Frontal cortex (tissue), 3 donors: ENCODE measurements at regions not wholly inside any gene's neighbourhood (a gene's known extent, or its start where the extent isn't known, plus 50 kb on each side); places are given as distances from the start of the nearest gene placed in this dataset.

Experiments
- DNase-seq, 2 donors: peaks; one replicate each; pipeline ENCODE4 v3.0.0; 2012; ENCODE audit warnings: low spot score in 2 of 2
- FAIRE-seq: peaks from 2 replicates; lab custom pipeline; 2012; peaks lifted over from hg19 to GRCh38; lab: Jason Lieb, UNC
- donor health status: control.
- donor health status: control.
- donor health status: control.

DNA sequence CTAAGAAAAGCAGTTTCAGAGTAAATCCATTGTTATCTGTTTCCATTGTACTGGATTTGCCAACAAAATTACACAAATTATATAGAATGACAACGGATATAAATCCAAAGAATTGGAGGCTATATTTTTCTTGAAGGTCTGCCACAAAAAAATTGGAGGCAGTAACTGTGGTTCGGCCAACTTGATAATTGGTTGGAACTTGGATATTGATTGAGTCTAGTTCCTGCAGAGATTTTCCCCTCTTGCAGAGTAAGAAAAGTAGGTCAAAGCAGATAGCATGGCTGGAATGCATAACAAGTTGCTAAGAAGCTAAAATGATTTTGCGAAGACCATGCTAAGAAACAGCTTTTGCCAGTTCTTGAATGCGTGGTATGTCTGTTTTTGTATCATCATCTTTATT, 269.6 kb upstream of the CFAP20DC start:
- FAIRE-seq (no peak), DNase-seq (no peak)

DNA sequence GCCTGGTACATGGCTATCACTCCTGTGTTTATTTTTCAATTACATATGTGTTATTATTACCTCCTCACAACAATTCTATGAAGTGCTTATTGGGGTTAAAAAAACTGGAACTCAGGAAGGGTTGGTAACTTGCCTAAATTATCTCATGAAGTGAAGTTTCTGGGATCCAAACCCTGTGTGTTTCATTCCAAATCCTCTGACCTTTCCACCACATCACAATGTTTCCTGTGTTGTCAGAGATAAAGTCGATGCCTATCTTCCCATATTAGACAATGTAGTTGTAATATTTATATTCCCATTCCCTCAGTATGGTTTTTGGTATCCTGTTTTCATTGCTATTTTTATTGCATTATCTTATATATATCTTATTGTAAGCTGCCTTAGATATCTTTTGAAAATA, 269.1 kb upstream of the CFAP20DC start:
- DNase-seq (no peak), FAIRE-seq (no peak)

DNA sequence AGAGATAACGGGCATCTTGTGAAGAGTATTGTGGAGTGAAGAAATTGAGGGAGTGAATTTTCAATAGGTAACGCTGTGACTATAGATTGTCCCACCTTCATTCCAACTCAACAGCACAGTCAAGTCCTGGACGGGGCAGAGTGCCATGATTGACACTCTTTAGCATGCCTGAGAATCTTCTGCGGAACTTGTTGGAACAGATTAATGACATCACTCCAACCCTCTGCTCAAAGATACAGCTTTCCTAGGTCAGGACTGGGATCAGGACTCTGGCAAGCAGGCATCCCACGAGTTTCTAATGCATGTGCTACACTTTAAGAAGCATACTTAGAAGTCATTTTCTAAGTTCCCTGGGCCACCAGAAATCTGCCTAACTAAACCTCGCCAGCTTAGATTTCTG, 267.6 kb upstream of the CFAP20DC start:
- DNase-seq (no peak), FAIRE-seq (no peak)

DNA sequence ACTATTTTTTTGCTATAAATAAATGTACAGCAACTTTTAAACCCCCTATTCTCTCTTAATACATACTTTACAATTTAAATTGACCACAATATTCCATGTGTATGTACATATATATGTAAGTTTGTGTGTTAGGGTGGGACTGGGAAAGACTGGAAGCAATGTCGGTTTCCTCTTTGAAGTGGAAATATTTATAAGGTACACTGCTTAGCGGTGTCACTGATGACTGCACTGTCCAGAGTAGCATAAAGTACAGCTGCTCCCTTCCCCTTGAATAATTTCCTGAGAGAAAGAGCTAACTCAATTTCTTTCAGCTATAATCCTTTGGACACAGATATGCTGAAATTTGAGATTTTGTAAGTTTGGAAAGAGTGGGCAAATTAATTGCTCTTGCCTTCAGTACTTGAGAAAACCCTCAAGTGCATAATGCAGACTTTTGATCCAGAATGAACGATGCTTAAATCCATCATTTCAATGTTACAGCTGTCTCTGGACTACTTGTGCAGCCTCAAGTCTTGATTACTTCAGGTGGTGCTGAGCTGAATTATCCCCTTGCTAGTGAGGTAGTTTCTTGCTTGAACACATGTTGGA, 267.0 kb upstream of the CFAP20DC start:
- no peak for DNase-seq
- no peak for FAIRE-seq

DNA sequence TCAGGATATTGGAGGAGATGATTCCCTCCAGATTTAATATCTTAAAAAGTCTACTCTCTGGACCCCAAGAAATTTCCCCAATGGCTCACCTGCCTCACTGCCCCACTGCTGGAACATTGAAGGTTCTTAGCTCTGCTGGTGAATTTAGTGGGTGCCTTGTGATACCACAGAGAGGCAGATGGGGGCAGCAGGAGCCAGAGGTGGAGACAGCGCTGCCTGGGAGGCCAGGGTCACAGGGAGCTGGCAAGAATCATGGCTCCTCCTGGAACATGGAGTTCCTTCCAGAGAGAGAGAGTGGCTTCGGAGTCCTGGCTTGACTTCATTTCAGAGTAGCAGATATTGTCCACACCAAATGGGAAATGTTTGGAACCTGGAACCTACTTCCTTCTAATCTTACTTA, 263.5 kb upstream of the CFAP20DC start:
- FAIRE-seq (no peak), DNase-seq (no peak)

DNA sequence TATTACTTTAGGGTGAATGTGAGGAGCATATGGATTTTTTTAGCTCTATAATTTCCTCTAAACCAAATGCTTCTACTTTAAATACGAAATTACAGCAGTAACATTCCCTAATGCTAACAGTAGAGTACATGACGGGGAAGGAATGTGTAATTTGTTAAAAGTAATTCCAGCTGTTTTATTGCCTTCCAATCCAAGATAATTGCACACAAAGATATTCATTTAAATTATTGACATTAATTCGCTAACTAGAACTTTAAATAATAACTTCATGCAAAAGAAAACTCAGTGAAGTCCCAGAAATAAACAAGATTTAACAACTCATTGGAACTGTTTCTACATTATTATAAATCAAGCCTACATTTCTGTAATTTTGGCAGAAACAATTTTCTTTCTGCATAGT, 261.4 kb upstream of the CFAP20DC start:
- FAIRE-seq (no peak), DNase-seq (no peak)

DNA sequence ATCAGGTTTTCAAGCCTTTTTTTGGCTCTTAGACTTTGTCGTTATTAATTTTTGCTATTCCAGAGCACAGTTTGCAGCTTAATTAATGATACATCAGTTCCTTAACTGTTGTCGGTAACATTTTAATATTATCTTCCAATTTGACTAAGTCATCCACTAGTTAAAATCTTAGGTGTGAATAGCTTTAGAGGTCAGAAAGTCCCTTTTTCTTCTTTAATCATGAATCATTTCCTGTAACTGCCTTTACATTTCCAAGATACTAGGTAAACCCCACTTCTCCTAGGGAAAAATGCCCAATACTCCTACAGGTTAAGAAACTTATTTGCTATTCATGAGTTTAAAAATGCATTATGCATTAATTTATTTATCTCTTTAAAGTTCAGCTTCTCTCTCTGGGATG, 260.9 kb upstream of the CFAP20DC start:
- DNase-seq (no peak), FAIRE-seq (no peak)

DNA sequence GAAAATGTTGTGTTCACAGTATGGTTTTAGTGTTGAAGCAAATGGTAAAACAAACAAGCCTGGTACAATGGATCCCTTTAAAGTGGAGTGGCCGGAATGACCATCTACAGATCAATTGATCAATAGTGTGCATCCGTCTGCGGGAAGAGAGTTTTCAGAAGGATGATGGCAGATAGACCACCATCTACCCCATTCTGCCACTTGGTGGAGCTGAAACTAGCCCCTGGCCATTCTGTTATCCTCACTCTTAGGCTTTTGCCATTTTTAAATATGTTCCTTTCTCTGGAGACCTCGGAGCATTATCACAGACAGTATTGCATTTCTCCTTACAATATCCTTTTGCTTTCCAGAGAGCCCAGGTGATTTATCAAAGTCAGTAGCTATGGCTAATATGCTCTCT, 258.9 kb upstream of the CFAP20DC start:
- DNase-seq (no peak), FAIRE-seq (no peak)

DNA sequence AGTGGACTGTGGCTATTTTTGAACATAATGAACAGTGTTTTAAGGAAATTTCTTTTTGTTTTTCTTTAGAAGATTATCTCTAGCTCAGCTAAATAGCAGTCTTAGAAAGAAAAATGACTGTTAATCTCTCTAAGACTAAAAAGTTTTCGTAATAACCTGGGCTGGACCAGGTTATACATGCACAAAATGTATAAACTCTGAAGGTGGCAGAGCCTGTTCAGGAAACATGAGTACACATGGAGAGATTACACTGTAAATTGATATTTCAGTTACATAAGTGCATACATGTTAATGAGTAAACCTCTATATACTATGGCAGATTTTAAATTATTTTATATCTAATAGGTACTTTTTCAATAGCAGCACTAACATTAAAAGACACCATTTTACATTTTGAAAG, 258.2 kb upstream of the CFAP20DC start:
- DNase-seq, result no peak
- FAIRE-seq, result no peak

DNA sequence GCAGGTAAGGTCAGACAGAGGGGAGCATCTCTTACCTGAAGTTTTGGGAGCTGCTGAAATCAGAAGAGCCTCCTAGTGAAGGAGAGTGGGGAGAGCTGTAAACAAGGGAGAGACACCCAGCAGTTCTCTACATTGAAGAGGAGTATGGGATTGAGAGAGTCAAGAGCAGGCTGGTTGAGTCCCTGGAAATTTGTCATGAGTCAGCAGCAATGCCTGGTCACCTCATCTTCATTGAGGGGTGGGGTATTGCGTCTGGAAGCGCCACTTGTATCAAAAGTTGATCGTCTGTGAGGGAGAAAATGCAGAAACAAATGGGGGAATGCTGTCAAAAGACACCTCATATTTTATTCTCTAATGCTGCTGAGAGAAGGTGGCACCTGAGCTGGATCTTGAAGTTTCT, 256.6 kb upstream of the CFAP20DC start:
- FAIRE-seq (no peak), DNase-seq (no peak)

DNA sequence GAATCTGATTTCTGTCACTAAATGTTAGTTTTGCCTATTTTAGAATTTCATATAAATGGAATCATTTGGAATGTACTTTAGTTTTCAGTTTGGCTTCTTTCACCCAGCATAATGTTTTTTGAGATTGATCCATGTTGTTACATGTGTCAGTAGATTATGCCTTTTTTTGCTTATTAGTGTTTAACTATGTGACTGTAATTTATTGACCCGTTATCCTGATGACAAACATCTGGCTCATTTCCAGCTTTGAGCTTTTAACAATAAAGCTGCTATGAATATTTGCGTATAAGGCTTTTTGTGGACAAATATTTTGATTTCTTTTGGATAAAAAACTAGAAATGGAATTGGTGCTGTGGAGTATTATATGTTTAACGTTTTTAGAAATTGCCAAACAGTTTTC, 254.5 kb upstream of the CFAP20DC start:
- FAIRE-seq (no peak), DNase-seq (no peak)

DNA sequence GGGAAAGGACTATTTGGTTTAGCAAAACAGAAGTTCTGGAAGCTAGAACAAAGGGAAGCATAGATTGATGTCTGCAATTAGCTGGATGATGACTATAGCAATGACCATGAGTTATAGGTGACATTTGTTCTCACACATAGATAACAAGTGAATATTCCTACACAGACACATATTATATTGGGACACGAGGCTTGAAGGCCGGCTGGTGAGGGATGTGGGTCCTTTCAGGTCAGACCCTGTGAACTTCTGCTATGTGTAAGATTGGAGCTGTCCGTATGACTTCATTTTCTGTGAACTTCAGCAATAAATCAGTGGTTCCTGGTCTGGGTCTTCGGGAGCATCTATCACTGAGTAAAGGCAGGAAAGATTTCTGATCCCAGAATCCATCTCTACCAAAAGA, 253.6 kb upstream of the CFAP20DC start:
- DNase-seq, result no peak
- FAIRE-seq, result no peak

DNA sequence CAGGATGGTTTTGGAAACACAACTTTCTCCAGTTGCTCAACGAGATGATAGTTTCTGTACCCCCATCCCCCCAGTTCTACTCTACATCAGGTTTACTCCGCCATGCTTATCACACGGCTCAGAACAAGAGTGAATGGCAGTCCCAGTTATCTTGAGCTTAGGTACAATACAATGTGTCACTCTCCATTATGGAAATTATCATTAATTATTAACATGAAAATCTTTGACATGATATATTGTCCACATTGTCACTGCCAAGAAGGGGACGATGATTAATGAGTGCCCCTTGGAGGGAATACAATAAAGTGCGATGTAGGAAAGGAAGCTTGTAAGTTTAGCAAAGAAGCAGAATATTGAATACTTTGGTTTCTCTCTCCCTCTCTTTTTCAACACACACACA, 252.6 kb upstream of the CFAP20DC start:
- no peak for DNase-seq
- no peak for FAIRE-seq

DNA sequence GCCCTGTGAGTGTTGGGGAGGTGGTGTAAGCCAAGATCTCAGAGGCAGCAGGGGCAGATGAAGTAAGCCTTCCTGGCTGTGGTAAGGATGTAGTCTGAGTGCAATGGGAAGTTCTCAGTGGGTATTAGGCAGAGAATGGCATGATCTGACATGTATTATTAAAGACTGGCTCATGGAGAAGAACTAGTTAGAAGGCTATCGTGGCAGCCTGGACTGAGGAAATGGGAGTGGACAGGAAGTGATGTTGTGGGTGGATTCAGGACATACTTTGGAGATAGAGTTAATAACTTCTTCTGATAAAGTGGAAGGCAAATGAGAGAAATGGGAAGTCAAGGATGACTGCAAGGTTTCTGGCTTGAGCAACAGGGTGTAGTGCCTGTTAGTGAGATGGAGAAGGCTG, 250.9 kb upstream of the CFAP20DC start:
- no peak for FAIRE-seq
- DNase-seq, result no peak

DNA sequence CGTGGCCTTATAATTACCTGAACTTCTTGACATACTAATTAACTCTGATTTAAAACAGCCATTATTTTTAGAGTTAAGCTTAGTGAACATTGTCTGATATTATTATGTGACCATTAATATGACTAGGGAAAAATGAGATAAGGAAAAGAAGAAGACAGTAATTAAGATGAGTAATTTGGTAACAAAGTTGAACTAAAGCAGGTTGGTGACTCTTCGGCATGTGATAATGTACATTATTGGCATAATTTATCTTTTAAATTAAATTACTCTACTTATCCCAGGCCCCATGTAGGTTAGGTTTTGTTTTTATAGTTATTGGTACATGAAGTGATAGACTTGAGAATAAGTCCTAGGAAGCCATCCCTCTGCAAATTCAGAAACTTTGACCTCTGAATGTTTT, 249.7 kb upstream of the CFAP20DC start:
- DNase-seq (no peak), FAIRE-seq (no peak)

DNA sequence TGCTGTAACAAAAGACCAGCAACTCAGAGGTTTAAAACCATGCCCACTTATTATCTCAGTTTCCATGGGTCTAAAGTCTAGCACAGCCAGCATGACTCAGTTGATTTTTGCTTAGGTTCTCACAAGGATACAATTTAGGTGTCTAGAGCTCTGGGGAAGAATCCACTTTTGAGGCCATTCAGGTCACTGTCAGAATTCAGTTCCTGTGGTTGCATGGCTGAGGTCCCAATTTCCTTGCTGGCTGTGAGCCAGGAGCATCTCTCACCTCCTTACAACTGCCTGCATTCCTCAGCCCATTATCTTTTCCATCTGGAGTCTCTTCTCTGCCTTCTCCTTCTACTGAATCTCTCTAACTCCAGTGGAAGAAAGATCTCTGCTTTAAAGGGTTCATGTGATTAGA, 240.5 kb upstream of the CFAP20DC start:
- FAIRE-seq (no peak), DNase-seq (no peak)

DNA sequence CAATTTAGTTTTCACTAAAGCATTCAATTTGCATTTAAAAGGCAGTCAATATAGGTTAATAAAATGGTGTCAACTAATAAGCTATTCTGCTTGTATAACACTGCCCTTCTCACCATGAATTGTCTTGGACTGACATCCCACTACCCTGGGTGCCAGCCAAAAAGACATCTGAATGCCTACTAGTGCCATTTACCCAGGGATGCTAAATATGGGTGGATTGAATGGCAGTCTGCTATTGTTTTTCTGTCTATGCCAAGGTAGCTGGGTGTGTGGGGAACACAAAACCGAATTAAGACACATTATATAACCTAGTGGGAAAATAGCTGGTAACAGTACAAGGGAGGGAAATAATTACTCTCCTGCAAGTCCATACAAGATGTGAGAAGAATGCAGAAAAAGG, 240.0 kb upstream of the CFAP20DC start:
- DNase-seq (no peak), FAIRE-seq (no peak)

DNA sequence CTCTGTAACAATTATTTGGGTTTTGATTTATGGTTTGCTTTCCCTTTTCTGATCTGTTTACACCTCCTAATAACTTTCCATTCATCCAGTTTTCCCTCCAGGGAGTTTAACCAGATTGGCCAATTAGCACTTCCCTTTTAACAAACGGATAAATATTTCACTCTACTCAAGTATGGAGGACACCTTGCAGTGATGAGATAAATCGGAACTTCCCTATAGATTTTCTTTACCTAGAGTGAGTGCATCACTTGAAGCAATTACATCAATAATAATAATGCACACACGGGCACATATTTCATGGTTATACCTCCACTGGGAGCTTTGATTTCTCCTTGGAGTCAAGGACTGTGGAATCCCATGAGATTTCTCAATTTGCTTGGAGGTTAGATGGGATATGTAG, 239.1 kb upstream of the CFAP20DC start:
- DNase-seq (no peak), FAIRE-seq (no peak)

DNA sequence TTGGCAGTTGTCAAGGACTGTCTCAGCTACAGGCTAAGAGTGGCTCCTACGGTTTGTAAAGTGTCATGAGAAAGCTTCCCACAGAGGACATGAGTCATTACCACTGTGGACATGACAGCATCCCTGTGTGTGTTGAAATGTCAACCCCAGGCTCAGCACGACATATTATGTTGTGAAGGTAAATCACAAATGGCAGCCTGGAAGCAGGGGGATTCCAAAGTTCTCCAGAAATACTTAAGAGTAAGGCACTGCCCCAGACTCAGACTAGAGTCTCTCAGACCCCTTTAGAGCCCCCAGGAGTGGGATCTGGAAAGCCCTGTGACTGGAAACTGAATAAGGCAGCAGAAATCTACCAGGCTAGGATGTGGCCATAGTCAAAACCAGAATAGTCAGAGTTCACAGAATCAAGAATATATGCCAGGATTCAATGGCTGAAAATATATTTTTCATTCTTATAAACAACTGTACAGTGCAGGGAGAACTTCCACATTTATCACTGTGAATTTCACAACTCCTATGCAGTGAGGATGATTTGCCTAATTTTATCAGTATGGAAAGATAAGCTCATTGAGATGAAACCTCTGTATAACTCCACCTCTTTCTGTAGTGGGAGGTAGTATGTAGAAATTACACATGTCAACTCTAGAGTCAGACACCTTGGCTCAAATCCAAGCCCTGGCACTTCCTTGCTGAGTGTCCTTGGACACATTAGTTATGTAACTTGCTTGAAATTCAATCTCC, 237.1 kb upstream of the CFAP20DC start:
- no peak for DNase-seq
- FAIRE-seq, result no peak

DNA sequence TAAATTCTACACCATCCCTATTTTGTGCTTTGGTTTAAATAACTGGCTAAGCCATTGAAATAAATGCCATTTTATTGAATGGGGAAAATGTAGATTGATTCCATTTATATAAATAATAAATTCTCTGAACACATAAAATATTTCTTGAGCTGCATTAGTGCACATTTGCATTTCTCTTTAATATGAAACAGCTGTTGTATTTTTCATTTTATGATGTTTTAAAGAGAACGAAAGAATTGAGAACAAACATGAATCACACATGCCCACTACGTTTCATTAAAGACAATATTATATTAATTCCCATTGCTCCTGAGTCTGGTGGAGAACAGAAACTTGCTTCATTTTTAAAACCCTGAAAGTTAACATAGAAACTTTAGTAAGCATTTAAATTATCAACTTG, 235.7 kb upstream of the CFAP20DC start:
- no peak for FAIRE-seq

DNA sequence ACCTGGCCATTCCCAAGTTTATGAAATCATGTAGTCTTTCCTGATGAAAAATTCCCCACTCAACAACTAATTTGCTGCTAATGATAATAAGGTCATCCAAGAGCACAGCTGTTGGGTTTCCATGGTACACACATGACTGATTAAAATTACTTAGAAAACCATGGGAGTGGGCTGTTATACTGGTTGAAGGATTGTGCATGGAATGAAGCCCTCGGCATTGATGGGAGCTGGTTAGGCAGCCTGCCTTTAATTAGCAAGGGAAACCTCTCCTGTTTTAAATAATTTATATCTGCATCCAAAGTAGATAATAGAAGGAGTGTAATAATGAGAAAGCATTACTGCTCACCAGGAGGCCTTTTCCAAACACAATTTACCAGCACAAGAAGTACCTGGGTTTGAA, 235.1 kb upstream of the CFAP20DC start:
- FAIRE-seq, result no peak
- no peak for DNase-seq

More for the DNA sequence above, 235.7 kb upstream of the CFAP20DC start:
- no peak for DNase-seq

DNA sequence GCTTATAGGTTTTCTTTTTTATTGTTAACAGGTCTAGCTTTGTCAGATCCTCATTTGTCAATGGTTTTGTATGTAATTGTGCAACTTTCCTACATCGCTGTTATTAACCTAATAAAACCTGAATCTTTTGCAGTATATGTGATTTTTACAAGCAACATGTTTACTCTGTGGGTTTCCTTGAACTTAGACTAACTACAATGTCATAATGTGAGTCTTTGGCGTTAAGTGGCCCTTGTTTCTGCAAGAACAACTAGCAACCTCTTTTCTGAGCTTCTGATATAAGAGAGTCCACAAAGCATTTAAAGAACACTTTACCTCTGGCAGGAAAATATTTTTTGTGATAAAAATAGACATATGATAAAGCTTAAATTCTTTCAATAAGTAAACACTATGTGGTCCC, 230.3 kb upstream of the CFAP20DC start:
- DNase-seq (no peak), FAIRE-seq (no peak)
